Posterior cingulate gyrus (tissue), 11 donors: ENCODE measurements at regions not wholly inside any gene's neighbourhood (a gene's known extent, or its start where the extent isn't known, plus 50 kb on each side); places are given as distances from the start of the nearest gene placed in this dataset.
A peak's percentile ranks its signal among the peaks of the same experiment; 100 is the strongest.
"Not testable (repeated sequence)": the region's sequence is repeated elsewhere in the genome, so short reads cannot be mapped to it uniquely, and the experiment has no call there.

ENCODE experiments used
- DNase-seq, 10 donors: peaks; one replicate each; pipeline versions ENCODE4 v3.0.0 to v3.0.0-alpha.2; 2020 to 2021; ENCODE audit warnings: mixed read lengths in 3 of 10
- intact Hi-C: fragments of 100-400 bp; cut with DNase I; formaldehyde crosslinking; loops from one replicate; pipeline ENCODE4 v1.15.1; 2023

DNA sequence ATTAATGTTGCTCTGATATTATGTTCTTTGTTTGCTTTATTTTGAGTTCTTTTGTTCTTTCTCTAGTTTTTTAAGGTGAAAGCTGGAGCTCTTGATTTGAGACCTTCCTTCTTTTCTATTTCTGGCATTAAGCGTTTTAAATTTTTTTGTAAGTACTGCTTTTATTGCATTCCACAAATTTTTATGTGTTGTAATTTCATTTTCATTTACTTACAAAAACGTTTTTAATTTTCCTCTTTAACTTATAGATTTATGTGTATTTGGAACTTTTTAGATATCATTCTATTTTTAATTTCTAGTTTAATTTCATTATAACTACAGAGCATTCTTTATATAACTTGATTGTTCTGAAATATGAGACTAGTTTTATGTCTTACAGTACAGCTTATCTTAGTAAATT lies 395.6 kb downstream of the ETV1 start:
- intact Hi-C loops = no loop called here
- DNase-seq = no peak

DNA sequence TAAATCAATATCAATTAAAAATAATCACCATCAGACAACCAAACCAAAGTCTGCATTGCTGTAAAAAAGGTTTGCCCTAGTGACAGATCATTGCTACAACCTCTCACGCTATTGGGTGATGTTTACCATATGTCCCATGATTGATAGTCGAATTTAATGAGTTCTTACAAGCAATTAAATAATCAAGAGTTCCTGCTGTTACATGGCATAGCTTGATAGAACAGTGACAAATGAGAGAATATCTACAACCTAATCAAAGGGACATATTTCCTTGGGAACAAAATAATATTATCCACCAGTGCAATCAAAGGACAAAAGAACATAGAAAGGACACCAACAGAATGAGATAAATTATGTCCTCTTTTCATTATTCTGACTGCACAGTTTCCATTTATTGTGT lies 387.4 kb downstream of the ETV1 start:
- intact Hi-C loops = no loop called here
- no peak for DNase-seq

DNA sequence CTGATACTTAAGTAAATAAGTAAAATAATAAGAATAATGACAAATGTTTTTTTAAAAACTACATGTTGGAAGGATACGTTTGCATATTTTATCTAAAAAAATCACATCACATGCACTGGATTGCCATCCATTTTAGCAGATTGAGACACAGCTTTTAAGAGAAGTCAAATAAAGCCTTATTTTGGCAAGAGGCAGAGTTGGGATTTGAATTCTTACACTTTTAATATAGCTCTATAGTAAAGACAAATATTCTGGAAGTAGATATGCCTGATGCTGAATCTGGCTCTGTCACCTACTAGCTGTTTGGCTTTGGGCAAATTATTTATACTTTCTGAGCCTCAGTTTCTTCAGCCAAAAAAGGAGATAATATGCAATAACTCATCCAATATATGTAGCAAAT lies 386.4 kb downstream of the ETV1 start:
- intact Hi-C loops = no loop called here
- DNase-seq = no peak

DNA sequence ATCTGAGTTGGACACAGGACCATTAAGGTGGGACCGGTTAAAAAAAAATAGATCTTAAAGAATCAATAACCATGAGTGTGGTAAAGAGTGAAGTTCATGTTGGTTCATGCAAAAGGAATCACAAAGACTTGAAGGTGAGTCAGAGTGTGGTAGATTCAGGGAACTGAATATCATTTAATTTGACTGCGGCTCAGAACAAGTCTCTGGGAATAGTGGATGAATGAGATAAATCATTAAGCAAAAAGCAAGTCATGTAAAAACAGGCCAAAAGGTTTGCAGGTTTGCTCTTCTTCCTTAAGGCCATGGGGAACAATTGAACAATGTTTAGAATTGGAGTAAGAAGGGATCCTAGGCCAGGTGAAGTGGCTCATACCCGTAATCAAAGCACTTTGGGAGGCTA lies 385.8 kb downstream of the ETV1 start:
- intact Hi-C loops = no loop called here
- DNase-seq = no peak

DNA sequence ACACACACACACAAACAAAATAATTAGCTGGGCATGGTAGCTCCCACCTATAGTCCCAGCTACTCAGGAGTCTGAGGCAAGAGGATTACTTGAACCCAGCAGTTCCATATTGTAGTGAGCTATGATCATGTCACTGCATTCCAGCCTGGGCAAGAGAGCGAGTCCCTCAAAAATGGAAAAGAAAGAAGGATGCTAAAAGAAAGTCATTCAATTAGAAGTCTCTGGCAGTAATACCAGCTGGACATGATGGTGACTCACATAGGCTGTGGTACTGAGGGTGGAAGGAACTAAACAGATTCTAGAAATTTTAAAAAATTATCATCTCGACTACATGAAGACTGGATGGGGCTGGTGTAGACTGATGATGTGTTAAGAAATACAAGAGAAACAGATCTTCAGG lies 385.3 kb downstream of the ETV1 start:
- intact Hi-C loops = no loop called here
- no peak for DNase-seq

DNA sequence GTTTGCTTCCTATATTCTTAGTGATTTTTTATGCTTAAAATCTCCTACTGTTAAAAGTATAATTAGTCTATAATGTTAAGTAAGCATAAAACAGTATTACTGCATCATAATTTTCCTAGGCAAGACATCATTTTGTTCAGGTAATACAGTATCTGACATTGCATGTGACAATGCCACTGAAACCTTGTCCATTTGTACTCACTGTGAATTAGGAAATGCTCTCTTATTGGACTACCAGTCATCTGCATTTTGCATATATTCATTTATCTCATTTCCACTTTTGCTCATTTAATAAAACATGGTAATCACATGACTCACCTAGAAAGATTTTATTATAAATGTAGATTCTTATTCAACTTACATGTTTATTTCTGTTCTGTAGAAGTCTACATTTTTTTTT lies 379.1 kb downstream of the ETV1 start:
- intact Hi-C loops = no loop called here
- DNase-seq = no peak

DNA sequence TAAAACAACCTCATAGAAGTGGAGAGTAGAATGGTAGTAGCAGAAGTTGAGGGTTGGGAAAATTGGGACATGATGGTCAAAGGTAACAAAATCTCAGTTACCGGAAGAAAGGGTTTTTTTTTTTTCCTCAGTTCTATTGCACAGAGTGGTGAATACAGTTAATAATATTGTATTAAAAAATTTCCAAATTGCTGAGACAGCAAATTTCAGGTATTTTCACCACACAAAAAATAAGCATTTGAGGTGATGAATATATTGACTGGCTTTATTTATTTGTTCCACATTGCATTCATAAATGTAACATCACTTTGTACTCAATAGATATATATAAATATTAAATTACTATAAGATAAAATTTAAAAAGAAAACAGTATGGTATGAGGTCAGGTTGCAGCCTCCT lies 373.8 kb downstream of the ETV1 start:
- intact Hi-C loops = no loop called here
- DNase-seq = no peak

DNA sequence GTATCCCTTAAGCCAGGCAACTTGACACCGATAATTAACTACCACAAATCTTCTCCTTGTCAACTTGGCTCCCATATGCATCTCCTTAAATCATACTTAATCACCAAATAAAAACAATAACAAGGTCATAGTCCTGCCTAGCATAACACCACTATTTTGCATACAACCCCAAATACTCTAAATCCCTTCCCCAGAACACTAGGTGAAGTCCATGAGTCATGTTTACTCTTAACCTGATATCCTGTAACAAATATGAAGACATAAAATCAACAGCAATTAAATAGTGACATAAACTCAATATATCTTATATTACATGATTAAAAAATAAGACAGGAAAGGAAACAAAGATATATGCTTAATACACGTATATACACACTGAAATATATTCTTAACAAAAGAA lies 362.0 kb downstream of the ETV1 start:
- intact Hi-C loops = no loop called here

DNA sequence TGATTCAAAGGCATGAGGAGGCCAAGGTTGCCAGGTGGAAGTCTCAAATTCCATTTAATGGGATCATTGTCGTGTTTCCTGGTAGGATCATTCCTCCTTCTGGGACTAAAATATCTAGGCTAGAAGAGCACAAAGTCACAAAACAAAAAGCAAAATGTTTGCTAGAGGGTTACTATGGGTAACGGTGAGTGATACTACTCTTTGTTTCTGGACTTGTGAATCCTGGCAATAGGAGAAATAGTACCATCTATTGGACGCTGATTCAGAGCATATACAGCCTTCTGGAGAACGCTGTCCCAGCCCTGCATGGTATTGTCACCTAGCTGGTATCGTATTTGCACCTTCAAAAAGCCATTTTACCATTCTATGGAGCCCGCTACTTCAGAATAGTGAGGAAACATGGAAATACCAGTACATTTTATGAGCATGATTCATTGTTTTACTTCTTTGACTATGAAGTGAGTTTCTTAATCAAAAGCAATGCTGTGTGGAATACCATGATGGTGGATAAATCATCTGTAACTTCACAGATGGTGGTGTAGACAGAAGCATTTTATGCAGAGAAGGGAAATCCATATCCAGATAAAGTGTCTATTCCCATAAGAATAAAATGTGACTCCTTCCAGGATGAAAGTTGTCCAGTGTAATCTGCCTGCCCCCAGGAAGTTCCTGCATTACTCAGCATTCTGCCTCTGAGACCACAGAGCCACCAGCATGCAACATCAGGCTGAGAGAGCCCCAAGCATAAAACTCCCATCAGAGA lies 361.0 kb downstream of the ETV1 start:
- intact Hi-C loops = no loop called here
- DNase-seq = no peak

More for the DNA sequence above, 362.0 kb downstream of the ETV1 start:
- no peak for DNase-seq

DNA sequence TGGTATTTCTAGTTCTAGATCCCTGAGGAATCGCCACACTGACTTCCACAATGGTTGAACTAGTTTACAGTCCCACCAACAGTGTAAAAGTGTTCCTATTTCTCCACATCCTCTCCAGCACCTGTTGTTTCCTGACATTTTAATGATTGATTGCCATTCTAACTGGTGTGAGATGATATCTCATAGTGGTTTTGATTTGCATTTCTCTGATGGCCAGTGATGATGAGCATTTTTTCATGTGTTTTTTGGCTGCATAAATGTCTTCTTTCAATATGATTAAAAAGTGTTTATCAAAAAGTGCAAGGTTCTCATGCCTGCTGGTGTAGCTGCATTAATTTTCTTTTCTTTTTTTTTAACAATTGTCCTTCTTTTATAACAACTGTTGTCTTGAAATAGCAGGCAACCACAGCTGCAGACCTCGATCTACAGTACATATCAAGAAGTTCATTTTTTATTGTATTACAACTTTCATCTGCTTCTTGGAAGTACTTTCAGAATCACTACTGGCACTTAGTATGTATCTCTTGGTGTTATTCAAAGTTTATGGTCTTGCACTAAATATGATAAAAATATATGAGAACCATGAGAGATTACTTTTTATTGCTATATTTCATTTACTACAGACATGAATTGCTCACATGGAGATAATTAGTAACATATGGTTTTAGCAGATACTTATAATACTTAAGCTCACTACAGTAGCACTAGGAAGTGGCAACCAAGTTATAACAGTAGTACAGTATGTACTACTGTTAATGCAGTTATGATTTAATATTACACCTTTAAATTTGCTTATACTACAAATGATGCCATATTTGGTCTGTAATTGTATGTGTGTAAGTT lies 358.0 kb downstream of the ETV1 start:
- DNase-seq, intact Hi-C loops: not testable (repeated sequence)

DNA sequence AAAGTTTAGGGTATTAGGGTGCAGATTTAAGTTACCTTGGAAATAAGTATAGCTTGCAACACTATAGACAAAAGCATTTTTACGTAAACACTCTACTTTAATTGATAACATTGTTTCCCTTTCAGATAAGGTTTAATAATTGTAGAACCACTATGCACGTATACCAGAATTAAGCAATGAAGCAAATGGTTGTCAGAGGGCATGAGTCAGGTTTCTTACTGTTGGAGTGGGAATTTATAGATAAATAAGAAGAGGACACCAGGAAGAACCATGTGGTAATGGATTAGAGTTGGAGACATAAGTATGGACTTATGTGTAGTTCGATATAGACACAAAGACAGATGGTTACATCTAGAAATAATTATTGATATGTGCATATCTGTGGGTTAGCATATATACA lies 355.6 kb downstream of the ETV1 start:
- intact Hi-C loops = no loop called here

DNA sequence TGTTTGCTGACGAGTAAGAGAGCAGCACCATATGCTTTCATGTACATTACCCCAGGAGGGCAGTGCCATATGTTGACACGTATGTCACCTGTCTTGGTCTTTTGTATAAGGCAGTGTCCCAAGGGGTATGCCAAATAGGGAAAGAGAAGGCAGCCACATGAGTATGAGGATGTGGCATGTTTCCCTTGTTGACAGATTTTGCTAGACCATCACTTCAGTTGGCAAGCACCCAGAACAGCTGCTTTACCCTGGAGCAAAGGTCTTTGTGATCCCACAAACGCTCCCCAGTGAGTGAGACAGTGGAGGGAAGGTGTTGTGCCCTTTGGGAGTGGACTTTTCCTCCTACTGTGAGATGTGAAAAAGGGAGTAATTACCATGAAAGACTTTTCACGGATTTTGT lies 350.1 kb downstream of the ETV1 start:
- no peak for DNase-seq
- intact Hi-C loops = no loop called here

More for the DNA sequence above, 355.6 kb downstream of the ETV1 start:
- no peak for DNase-seq

DNA sequence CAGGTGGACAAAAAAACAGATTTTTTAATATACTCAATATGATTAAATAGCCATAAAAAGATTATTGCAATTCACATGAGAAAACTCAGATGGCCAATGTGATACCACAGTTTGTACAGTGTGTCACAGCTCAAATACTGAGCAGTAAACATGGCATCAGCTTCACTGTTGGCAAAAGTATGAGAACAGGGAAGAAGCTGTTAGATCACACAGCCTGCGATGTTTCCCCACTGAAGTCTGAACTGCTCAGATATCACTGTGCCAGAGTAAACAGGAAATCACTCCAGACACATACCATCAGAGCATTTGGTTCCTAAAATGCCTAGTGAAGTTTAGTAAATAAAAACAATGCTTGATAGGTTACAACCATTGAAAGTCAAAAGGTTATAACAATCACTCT lies 347.8 kb downstream of the ETV1 start:
- intact Hi-C loops = no loop called here
- DNase-seq = no peak

DNA sequence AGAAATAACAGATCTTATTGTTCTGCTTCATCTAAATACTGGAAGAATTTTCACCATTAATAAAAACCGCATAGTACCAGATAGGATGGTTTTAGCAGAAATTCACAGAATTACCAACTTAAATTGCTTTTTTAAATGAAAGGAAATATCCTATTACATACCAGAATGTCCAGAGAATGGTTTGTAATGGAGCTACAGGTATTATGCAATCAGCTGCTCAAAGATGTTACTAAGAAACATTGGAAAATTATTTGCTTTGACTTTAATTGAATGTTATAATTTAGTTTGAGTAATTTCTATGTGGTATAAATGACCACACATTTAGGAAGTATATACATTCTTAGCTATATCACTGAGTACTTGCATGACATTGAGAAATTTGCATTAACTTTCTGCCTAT lies 338.3 kb downstream of the ETV1 start:
- intact Hi-C loops = no loop called here
- no peak for DNase-seq

DNA sequence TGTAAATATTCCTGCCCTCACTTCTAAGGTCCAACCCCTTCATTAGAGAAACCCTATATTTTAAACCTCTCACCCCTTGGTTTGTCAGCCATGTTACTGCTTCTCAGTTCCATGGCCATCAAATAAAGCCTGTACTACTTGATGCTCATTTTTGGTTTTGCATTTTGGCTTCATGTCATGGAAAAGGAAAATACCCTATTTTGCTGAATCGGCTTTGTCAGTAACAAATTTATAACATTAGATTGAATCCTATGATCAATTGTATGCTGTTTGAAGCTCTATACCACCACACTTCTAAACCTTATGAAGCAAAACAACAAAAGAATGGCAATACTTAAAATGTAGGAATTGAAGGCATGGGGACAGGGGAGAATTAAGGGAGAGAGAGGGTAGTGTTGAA lies 333.1 kb downstream of the ETV1 start:
- no peak for DNase-seq
- intact Hi-C loops = no loop called here

DNA sequence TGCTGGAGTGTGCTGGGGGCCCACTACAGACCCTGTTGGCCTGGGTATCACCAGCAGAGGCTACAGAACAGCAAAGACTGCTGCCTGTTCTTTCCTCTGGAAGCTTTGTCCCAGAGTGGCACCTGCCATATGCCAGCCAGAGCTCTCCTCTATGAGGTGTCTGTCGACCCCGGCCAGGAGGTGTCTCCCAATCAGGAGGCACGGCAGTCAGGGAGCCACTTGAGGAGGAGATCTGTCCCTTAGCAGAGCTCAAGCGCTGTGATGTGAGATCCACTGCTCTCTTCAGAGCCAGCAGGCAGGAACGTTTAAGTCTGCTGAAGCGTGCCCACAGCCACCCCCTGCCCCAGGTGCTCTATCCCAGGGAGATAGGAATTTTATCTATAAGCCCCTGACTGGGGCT lies 316.2 kb downstream of the ETV1 start:
- peak in 1 of 10 donors; percentile 57 for DNase-seq
- intact Hi-C loops = no loop called here

DNA sequence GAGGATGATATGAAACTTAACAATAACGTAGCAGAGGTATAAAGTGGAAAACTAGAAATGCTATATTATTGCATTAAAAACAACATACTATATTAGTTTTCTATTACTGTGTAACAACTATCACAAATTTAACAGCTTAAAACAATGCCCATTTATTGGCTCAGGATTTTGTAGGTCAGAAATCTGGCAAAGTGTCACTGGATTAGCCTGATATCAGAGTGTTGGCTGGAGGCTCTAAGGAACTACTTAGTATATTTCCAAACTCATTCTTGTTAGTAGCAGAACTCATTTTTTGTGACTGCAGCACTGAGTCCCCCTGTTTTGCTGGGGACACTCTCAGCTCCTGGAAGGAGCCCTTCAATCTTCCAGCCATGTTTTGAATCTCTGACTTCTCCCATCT lies 306.8 kb downstream of the ETV1 start:
- intact Hi-C loops = no loop called here
- DNase-seq = no peak

DNA sequence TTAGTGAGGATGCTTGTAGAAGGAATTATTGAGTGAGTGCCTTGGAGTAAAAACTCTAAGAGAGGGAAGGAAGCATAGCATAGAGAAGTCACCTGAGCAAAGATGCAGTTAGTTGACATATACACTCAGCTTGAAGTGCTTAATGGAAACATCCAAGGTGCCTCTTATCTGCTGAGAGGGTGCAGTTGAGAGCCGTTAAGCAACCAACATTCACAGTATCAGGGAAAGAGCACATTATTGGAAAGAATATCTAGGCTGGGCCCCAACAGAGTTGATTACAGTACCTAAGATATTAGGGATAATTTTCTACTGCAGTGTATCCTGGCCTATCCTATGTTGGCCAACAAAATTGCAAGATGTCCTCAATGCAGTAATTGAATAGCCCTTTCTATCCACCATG lies 302.0 kb downstream of the ETV1 start:
- DNase-seq = no peak
- intact Hi-C loops = no loop called here

DNA sequence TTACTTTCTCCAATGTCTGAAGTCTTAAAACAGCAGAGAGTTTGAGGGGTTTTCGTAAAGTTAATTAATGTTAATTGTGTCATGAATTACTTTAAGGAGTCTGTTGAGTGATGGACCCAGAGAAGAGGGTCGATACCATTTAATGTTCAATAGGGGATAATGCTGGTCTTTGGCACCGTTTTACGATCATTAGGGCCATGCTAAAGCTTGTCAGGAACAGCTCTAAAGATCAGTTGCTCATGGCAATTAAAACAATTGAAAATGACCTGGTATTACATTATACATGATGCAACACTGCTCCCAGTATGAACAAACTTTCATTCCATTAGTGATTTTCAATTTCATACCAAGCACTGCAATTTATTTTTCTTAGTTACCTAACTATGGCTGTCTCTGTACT lies 296.9 kb downstream of the ETV1 start:
- DNase-seq = no peak
- intact Hi-C loops = no loop called here

DNA sequence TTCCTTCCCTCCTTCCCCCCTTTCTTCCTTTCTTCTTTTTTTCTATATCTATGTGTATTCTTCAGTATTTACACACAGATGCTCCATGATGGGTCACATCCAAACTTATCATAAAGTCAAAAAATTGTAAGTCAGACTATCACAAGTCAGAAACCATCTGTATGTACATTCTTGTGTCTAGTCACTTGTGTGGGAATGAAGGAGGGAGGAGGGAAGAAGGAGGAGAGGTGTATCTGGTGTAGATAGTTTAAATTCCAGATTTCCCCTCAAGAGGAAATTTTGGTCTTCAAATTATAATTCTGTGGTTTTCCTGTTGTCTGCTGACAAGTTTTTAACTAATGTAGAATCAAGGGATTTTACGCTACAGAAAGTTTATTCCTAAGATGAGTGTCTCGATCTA lies 287.2 kb downstream of the ETV1 start:
- no peak for DNase-seq
- intact Hi-C loops = no loop called here

DNA sequence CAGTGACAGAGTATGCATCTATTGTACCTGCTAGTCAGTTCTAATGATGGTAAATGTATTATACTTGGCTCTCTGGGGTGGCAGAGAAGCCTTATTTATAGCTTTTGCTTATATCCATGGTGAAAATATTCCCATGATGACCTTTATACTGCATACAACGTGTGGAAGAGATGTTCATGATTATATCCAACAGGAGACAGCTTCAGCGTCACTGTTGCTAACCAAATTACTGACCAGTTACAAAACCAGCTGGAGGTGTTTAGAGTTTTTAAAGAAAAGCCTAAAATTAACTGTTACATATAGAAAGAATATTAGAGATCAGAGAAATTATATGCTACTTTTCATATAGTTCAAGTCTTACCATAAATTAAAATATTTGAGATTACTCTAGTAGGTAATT lies 280.8 kb downstream of the ETV1 start:
- intact Hi-C loops = no loop called here

DNA sequence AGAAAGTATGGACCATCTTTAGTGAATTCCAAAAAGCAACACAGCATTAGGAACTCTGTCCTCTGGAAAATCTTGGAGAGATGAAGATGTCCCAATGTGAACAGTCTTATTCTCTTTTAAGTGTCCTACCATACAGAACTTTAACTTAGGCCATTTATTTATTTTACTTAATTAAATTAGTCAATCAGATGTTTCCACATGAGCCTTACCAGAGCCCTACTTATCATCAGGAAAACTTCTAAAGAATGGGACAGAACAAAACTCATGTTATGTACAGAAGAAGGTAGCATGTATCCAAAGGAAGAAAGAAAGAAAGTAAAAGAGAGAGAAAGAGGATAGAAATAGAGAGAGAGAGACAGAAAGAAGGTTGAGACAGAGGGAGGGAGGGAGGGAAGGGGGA lies 276.4 kb downstream of the ETV1 start:
- no peak for DNase-seq
- intact Hi-C loops = no loop called here

More for the DNA sequence above, 280.8 kb downstream of the ETV1 start:
- DNase-seq = no peak
